Ovary (tissue), 3 donors: ENCODE measurements at regions not wholly inside any gene's neighbourhood (a gene's known extent, or its start where the extent isn't known, plus 50 kb on each side); places are given as distances from the start of the nearest gene placed in this dataset.

Source experiments
- CTCF ChIP-seq, 3 donors: fragments of 450-650 bp in 2 of 3; fragments of 200-600 bp in 1 of 3; IDR thresholded peaks; one replicate each; pipeline versions ENCODE4 v1.5.1 to v1.8.0; 2016 to 2022; ENCODE audit warnings: antibody characterized with exemption in 3 of 3, mild to moderate bottlenecking in 1 of 3
- EP300 ChIP-seq: sonication (generic); formaldehyde crosslinking; IDR thresholded peaks from one replicate; pipeline ENCODE4 v1.6.1; 2017; ENCODE audit warnings: antibody characterized with exemption
- donor health status: DM: no; HTN: no; CAD: no.

- TF ChIP-seq CTCF (IDR thresholded peaks at IDR 0.05) (no peak), EP300 (no peak)
These were observed 266.4 kb upstream of the ANKRD55 start for GRCh38 chr5:56499491-56499890.
